ENCODE measurements at regions not wholly inside any gene's neighbourhood (a gene's known extent, or its start where the extent isn't known, plus 50 kb on each side); places are given as distances from the start of the nearest gene placed in this dataset.
"Not testable (repeated sequence)": the region's sequence is repeated elsewhere in the genome, so short reads cannot be mapped to it uniquely, and the experiment has no call there.

- Histone ChIP-seq H3K27ac (replicated peaks) (peak overlapping the region; percentile 13; the same call in 1 of the 2 replicates), H3K4me3 (replicated peaks; ENCODE audit: insufficient read depth, low read length) (no peak overlapping the region), H3K27me3 (ENCODE audit: insufficient read depth, poor library complexity, severe bottlenecking) (no peaks in the 10 kb centered on the region)
- DNase-seq (ENCODE audit: low read depth in 1 of 2, low spot score in 1 of 2) = no peak
- TF ChIP-seq SPI1 (IDR thresholded peaks at IDR 0.05; ENCODE audit: borderline replicate concordance, low read depth) (no peak), GABPA (IDR thresholded peaks at IDR 0.05; ENCODE audit: low read depth) (no peak), POLR2AphosphoS5 (IDR thresholded peaks at IDR 0.05; ENCODE audit: low read depth) (no peak), REST (IDR thresholded peaks at IDR 0.05; ENCODE audit: insufficient replicate concordance, low read depth) (no peak)
- TF ChIP-seq, protein P1, sequence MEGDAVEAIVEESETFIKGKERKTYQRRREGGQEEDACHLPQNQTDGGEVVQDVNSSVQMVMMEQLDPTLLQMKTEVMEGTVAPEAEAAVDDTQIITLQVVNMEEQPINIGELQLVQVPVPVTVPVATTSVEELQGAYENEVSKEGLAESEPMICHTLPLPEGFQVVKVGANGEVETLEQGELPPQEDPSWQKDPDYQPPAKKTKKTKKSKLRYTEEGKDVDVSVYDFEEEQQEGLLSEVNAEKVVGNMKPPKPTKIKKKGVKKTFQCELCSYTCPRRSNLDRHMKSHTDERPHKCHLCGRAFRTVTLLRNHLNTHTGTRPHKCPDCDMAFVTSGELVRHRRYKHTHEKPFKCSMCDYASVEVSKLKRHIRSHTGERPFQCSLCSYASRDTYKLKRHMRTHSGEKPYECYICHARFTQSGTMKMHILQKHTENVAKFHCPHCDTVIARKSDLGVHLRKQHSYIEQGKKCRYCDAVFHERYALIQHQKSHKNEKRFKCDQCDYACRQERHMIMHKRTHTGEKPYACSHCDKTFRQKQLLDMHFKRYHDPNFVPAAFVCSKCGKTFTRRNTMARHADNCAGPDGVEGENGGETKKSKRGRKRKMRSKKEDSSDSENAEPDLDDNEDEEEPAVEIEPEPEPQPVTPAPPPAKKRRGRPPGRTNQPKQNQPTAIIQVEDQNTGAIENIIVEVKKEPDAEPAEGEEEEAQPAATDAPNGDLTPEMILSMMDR (IDR thresholded peaks at IDR 0.05; ENCODE audit: insufficient read depth, low read length) = no peak
These were observed 131.0 kb downstream of the TMEM182 start for GRCh38 chr2:102892698-102893310.

DNA sequence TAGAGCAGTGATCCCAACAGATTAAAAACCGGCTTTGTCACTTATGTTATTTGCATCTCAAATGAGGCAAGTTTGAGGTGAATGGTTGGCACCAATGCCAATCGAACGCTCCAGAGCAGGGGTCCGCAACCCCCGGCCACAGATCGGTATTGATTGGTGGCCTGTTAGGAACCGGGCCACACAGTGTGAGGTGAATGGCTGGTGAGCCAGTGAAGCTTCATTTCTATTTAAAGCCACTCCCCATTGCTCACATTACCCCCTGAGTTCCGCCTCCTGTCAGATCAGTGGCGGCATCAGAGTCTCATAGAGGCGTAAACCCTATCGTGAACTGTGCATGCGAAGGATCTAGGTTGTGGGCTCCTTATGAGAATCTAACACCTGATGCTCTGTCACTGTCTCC, 132.0 kb downstream of the TMEM182 start:
- TF ChIP-seq, protein P1 (IDR thresholded peaks at IDR 0.05; ENCODE audit: insufficient read depth, low read length) = no peak
- no peak for TF ChIP-seq GABPA (IDR thresholded peaks at IDR 0.05; ENCODE audit: low read depth)
- TF ChIP-seq SPI1 (IDR thresholded peaks at IDR 0.05; ENCODE audit: borderline replicate concordance, low read depth) = no peak
- no peak for TF ChIP-seq POLR2AphosphoS5 (IDR thresholded peaks at IDR 0.05; ENCODE audit: low read depth)
- no peak for TF ChIP-seq REST (IDR thresholded peaks at IDR 0.05; ENCODE audit: insufficient replicate concordance, low read depth)
- no peak overlapping the region for H3K27ac ChIP-seq (replicated peaks)
- DNase-seq (ENCODE audit: low read depth in 1 of 2, low spot score in 1 of 2) = no peak
- H3K4me3 ChIP-seq (replicated peaks; ENCODE audit: insufficient read depth, low read length) = no peak overlapping the region
- no peaks in the 10 kb centered on the region for H3K27me3 ChIP-seq (ENCODE audit: insufficient read depth, poor library complexity, severe bottlenecking)

DNA sequence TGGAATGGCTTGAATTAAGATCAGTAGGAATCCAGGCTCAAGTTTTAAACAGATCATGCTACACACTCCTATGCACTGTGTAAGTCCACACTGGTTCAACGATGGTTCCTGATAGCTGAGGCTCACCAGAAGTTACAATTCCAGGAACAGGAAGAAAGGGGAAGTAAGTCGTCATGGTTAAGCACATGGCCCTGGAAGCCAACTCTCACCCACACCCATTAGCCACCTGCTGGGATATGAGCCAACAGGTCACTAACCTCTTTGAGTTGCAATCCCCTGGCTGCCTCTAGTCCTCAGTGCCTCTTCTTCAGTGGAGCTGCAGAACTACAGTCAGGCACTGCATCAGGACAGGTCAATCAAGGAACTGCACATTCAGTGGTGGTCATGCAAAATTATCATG, 133.5 kb downstream of the TMEM182 start:
- Histone ChIP-seq H3K27me3 (ENCODE audit: insufficient read depth, poor library complexity, severe bottlenecking) (no peaks in the 10 kb centered on the region), H3K4me3 (replicated peaks; ENCODE audit: insufficient read depth, low read length) (no peak overlapping the region), H3K27ac (replicated peaks) (peak overlapping the region; percentile 11)
- no peak for TF ChIP-seq REST (IDR thresholded peaks at IDR 0.05; ENCODE audit: insufficient replicate concordance, low read depth)
- peak; percentile 61 for TF ChIP-seq POLR2AphosphoS5 (IDR thresholded peaks at IDR 0.05; ENCODE audit: low read depth)
- no peak for TF ChIP-seq GABPA (IDR thresholded peaks at IDR 0.05; ENCODE audit: low read depth)
- TF ChIP-seq, protein P1 (IDR thresholded peaks at IDR 0.05; ENCODE audit: insufficient read depth, low read length) = no peak
- peak; percentile 54; the same call in 1 of the 2 replicates for TF ChIP-seq SPI1 (IDR thresholded peaks at IDR 0.05; ENCODE audit: borderline replicate concordance, low read depth)
- peak; percentile 34 to 86 for DNase-seq (ENCODE audit: low read depth in 1 of 2, low spot score in 1 of 2)

- DNase-seq (ENCODE audit: low read depth in 1 of 2, low spot score in 1 of 2); H3K4me3 ChIP-seq (replicated peaks; ENCODE audit: insufficient read depth, low read length); H3K27me3 ChIP-seq (ENCODE audit: insufficient read depth, poor library complexity, severe bottlenecking); H3K27ac ChIP-seq (replicated peaks): not testable (repeated sequence)
These were observed 147.4 kb downstream of the TMEM182 start for GRCh38 chr2:102909240-102909639.
